ENCODE measurements at regions not wholly inside any gene's neighbourhood (a gene's known extent, or its start where the extent isn't known, plus 50 kb on each side); places are given as distances from the start of the nearest gene placed in this dataset.

- ATAC-seq (no peak), DNase-seq (ENCODE audit: low spot score) (no peak)
- Mint-ChIP-seq H3K4me1 (peaks cover 8% of the 10 kb centered on the region; the same call in 2 of the 3 replicates), H3K27me3 (ENCODE audit: insufficient read depth, low read depth, poor library complexity) (no peaks in the 10 kb centered on the region), H3K4me3 (no peak overlapping the region), H3K9me3 (no peaks in the 10 kb centered on the region), H3K27ac (0 out of 2 replicates have a peak overlapping the region, but pooled peaks have one; percentile 6), H3K36me3 (ENCODE audit: low read depth) (no peaks in the 10 kb centered on the region)
- TF ChIP-seq EZH2 (IDR thresholded peaks at IDR 0.05; ENCODE audit: low read depth, unreplicated experiment) = no peak
- no peak for TF ChIP-seq CREB1 (CRISPR knock-in tag; IDR thresholded peaks at IDR 0.05; ENCODE audit: low read depth)
- TF ChIP-seq REST (IDR thresholded peaks at IDR 0.05; ENCODE audit: unreplicated experiment) = no peak
- TF ChIP-seq EZH2phosphoT487 (IDR thresholded peaks at IDR 0.05; ENCODE audit: unreplicated experiment) = no peak
- TF ChIP-seq JUNB (IDR thresholded peaks at IDR 0.05; ENCODE audit: unreplicated experiment) = no peak
- TF ChIP-seq NANOG (IDR thresholded peaks at IDR 0.05; ENCODE audit: borderline replicate concordance) = no peak
- no peak for TF ChIP-seq ZNF462 (CRISPR knock-in tag; IDR thresholded peaks at IDR 0.05)
- no peak for TF ChIP-seq ZNF331 (CRISPR knock-in tag; IDR thresholded peaks at IDR 0.05; ENCODE audit: low read depth)
- Histone ChIP-seq H3K4me1 (ENCODE audit: insufficient read depth) (0 out of 2 replicates have a peak, but pooled peaks cover 2% of the 10 kb centered on the region), H3K36me3 (ENCODE audit: insufficient read depth) (no peaks in the 10 kb centered on the region), H3K9me2 (ENCODE audit: insufficient read depth) (peaks cover 6% of the 10 kb centered on the region; the same call in 1 of the 2 replicates), H3K27me3 (ENCODE audit: insufficient read depth) (no peaks in the 10 kb centered on the region), H4K20me1 (replicated peaks; ENCODE audit: insufficient read depth) (no peaks in the 10 kb centered on the region), H3F3A (replicated peaks; ENCODE audit: low read depth) (no peaks in the 10 kb centered on the region), H2AFZ (no peak overlapping the region), H3K27ac (ENCODE audit: low read depth) (no peak overlapping the region), H3K79me2 (replicated peaks; ENCODE audit: insufficient read depth) (no peaks in the 10 kb centered on the region), H3K4me3 (no peak overlapping the region), H3K4me2 (no peak overlapping the region)
Observed at GRCh38 chr18:41126541-41127235, 828.3 kb upstream of the PIK3C3 start.

All from GM23338 (cell line).